ENCODE measurements at regions not wholly inside any gene's neighbourhood (a gene's known extent, or its start where the extent isn't known, plus 50 kb on each side); places are given as distances from the start of the nearest gene placed in this dataset.

DNA sequence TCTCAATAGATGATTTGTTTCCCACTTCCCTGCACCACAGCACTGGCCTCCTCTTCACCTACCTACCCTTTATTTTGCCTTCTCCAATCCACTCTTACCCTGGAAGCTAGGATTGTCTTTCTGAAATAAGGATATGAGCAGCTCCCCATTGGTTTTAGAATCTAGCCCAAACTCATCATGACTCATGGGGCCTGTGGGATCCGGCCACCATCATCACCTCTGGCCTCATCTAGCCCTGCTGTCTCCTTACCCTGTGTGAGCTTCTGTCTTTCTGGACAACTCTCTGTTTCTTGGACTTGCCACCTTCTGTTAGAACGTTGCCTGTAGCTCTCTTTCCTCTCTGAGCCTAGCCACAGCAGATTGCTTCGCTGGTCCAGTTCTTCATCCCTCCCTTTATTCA is 277.1 kb downstream of the PAX1 start:
- H3K27me3 Mint-ChIP-seq (ENCODE audit: low read depth) = peaks cover 5% of the 10 kb centered on the region
- TF ChIP-seq, protein P1, sequence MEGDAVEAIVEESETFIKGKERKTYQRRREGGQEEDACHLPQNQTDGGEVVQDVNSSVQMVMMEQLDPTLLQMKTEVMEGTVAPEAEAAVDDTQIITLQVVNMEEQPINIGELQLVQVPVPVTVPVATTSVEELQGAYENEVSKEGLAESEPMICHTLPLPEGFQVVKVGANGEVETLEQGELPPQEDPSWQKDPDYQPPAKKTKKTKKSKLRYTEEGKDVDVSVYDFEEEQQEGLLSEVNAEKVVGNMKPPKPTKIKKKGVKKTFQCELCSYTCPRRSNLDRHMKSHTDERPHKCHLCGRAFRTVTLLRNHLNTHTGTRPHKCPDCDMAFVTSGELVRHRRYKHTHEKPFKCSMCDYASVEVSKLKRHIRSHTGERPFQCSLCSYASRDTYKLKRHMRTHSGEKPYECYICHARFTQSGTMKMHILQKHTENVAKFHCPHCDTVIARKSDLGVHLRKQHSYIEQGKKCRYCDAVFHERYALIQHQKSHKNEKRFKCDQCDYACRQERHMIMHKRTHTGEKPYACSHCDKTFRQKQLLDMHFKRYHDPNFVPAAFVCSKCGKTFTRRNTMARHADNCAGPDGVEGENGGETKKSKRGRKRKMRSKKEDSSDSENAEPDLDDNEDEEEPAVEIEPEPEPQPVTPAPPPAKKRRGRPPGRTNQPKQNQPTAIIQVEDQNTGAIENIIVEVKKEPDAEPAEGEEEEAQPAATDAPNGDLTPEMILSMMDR (conservative IDR thresholded peaks at IDR 0.05) = no peak
- no peaks in the 10 kb centered on the region for H3K9me3 Mint-ChIP-seq
- H3K36me3 Mint-ChIP-seq (ENCODE audit: low read depth) = no peaks in the 10 kb centered on the region
- no peak for DNase-seq (ENCODE audit: low read depth, low spot score)
- H3K4me1 Mint-ChIP-seq = peaks cover 5% of the 10 kb centered on the region
- H3K27ac Mint-ChIP-seq (ENCODE audit: unreplicated experiment) = no peak overlapping the region
- no peak overlapping the region for H3K4me3 Mint-ChIP-seq

DNA sequence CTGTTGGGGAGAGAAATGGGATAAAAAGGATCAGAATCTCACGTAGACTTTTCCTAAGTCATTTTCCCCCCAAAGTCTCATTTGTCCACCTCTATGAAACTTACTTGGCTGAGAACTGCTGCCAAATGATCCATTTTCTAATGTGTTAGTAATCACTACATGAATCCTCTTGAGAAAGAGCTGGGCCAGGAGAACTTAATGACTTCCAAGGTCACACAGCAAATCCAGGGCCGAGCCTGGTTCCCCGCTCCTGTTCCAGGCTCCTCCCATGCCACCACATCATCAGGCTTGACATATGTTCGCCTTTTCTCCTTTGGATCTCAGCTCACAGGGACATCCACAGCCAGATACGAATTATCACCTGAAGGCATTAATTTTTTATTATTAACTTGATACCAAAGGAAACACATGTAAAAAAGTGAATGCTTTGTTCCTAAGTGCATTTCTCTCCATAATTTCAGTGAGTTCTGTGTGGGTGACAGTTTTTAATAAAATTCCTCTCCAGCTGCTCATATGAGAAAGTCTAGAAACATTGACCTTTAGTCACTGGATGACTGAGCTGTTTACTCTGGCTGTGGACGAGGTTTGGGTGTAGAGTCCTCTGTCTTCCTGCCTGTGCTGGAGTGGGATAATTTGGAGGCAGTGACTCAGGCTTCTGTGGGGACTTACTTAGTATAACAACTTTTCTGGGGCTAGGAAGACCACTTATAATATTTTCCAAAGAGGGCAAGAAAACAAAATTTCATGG is 276.3 kb downstream of the PAX1 start:
- H3K36me3 Mint-ChIP-seq (ENCODE audit: low read depth) = no peaks in the 10 kb centered on the region
- H3K4me1 Mint-ChIP-seq = peaks cover 5% of the 10 kb centered on the region
- peaks cover 5% of the 10 kb centered on the region for H3K27me3 Mint-ChIP-seq (ENCODE audit: low read depth)
- TF ChIP-seq, protein P1 (conservative IDR thresholded peaks at IDR 0.05) = no peak
- DNase-seq (ENCODE audit: low read depth, low spot score) = no peak
- H3K4me3 Mint-ChIP-seq = no peak overlapping the region
- H3K9me3 Mint-ChIP-seq = no peaks in the 10 kb centered on the region
- no peak overlapping the region for H3K27ac Mint-ChIP-seq (ENCODE audit: unreplicated experiment)

DNA sequence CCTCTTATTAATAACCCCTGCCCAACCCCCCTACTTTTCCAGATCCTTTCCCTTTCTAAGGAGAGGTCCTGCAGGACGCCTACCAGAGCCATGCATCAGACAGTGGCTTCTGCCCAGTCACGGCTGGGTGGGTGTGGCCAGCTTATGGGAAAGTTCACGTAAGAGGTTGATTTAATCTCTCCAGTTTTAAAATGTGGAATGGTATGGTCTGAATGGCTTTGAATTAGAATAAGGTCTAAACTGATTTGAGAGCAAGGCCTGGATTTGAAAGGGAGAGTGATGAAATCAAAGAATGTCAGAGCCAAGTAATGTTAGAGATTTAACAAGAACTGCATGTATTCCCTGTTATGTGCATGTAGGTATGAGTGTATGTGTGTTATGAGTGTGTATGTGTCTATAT is 275.7 kb downstream of the PAX1 start:
- H3K27me3 Mint-ChIP-seq (ENCODE audit: low read depth) = peaks cover 5% of the 10 kb centered on the region
- no peak overlapping the region for H3K4me3 Mint-ChIP-seq
- H3K36me3 Mint-ChIP-seq (ENCODE audit: low read depth) = no peaks in the 10 kb centered on the region
- no peak overlapping the region for H3K27ac Mint-ChIP-seq (ENCODE audit: unreplicated experiment)
- peaks cover under 1% of the 10 kb centered on the region for H3K9me3 Mint-ChIP-seq
- TF ChIP-seq, protein P1 (conservative IDR thresholded peaks at IDR 0.05) = no peak
- DNase-seq (ENCODE audit: low read depth, low spot score) = no peak
- peaks cover 5% of the 10 kb centered on the region for H3K4me1 Mint-ChIP-seq

DNA sequence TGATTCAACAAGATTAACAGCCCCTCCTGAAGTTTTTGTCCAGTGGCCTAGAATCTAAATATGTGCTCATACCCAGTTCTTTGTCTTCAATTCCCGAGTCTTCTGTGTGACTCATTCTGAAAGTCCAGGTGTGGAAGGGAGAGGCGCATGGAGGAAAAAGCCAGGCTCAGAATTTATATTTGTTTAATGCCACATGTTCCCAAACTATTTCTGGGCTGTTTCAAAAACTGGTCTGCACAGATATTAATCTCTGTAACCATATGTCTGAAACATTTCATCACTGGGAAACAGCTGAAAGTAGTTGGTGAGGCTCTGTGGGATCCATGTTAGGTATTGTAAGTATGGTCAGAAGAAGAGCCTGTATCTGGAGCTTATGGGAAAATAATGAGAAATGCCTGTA is 266.0 kb downstream of the PAX1 start:
- Mint-ChIP-seq H3K9me3 (peaks cover 12% of the 10 kb centered on the region), H3K4me1 (no peaks in the 10 kb centered on the region), H3K36me3 (ENCODE audit: low read depth) (no peaks in the 10 kb centered on the region), H3K27ac (ENCODE audit: unreplicated experiment) (no peak overlapping the region), H3K4me3 (no peak overlapping the region), H3K27me3 (ENCODE audit: low read depth) (peaks cover 11% of the 10 kb centered on the region)
- TF ChIP-seq, protein P1 (conservative IDR thresholded peaks at IDR 0.05) = no peak
- no peak for DNase-seq (ENCODE audit: low read depth, low spot score)

DNA sequence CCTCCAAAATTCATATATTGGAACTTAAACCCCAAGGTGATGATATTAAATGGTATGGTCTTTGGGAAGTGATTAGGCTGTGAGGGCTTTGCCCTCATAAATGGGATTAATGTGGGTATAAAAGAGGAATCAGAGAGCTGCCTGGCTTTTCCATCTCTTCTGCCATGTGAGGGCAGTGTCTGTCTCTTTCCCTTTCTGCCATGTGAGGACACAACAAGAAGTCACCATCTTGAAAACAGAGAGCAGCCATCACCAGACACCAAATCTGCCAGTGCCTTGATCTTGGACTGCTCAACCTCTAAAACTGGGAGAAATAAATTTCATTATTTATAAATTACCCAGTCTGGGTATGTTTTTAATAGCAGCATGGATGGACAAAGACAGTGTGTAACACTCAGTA is 263.0 kb downstream of the PAX1 start:
- Mint-ChIP-seq H3K36me3 (ENCODE audit: low read depth) (no peaks in the 10 kb centered on the region), H3K4me3 (no peak overlapping the region), H3K4me1 (no peaks in the 10 kb centered on the region), H3K27me3 (ENCODE audit: low read depth) (peaks cover 7% of the 10 kb centered on the region), H3K27ac (ENCODE audit: unreplicated experiment) (no peak overlapping the region), H3K9me3 (no peaks in the 10 kb centered on the region)
- DNase-seq (ENCODE audit: low read depth, low spot score) = no peak
- TF ChIP-seq, protein P1 (conservative IDR thresholded peaks at IDR 0.05) = no peak

All from neural crest cell (in vitro differentiated cells).